ENCODE measurements at regions not wholly inside any gene's neighbourhood (a gene's known extent, or its start where the extent isn't known, plus 50 kb on each side); places are given as distances from the start of the nearest gene placed in this dataset.

- ChIA-PET POLR2A (no interaction called here), CTCF (no interaction called here)
- no peak for ATAC-seq (ENCODE audit: low read depth)
- Mint-ChIP-seq H3K27me3 (no peaks in the 10 kb centered on the region), H3K27ac (no peak overlapping the region), H3K4me3 (no peak overlapping the region), H3K9me3 (no peaks in the 10 kb centered on the region), H3K36me3 (ENCODE audit: low read depth) (no peaks in the 10 kb centered on the region), H3K4me1 (no peaks in the 10 kb centered on the region)
- no peak for DNase-seq
- intact Hi-C loops (cut with micrococcal nuclease), result no loop called here
- TF ChIP-seq CTCF (IDR thresholded peaks at IDR 0.05), result no peak
Measured at GRCh38 chr18:67092141-67092540, 424.4 kb downstream of the DSEL start.

- TF ChIP-seq CTCF (IDR thresholded peaks at IDR 0.05), result no peak
- no peak for DNase-seq
- Mint-ChIP-seq H3K4me3 (no peak overlapping the region), H3K9me3 (no peaks in the 10 kb centered on the region), H3K36me3 (ENCODE audit: low read depth) (no peaks in the 10 kb centered on the region), H3K27ac (no peak overlapping the region), H3K27me3 (no peaks in the 10 kb centered on the region), H3K4me1 (no peaks in the 10 kb centered on the region)
- no peak for ATAC-seq (ENCODE audit: low read depth)
- intact Hi-C loops (cut with micrococcal nuclease), result no loop called here
- CTCF ChIA-PET, result no interaction called here
- POLR2A ChIA-PET, result no interaction called here
Measured at GRCh38 chr18:67081482-67082211, 434.9 kb downstream of the DSEL start.

GRCh38 chr18:67080601-67081000 lies 435.9 kb downstream of the DSEL start:
- intact Hi-C loops (cut with micrococcal nuclease), result no loop called here
- no peak overlapping the region for H3K27ac Mint-ChIP-seq
- H3K4me1 Mint-ChIP-seq, result no peaks in the 10 kb centered on the region
- TF ChIP-seq CTCF (IDR thresholded peaks at IDR 0.05), result no peak
- H3K9me3 Mint-ChIP-seq, result no peaks in the 10 kb centered on the region
- H3K4me3 Mint-ChIP-seq, result no peak overlapping the region
- ChIA-PET POLR2A (no interaction called here), CTCF (no interaction called here)
- H3K27me3 Mint-ChIP-seq, result no peaks in the 10 kb centered on the region
- DNase-seq (no peak), ATAC-seq (ENCODE audit: low read depth) (no peak)
- no peaks in the 10 kb centered on the region for H3K36me3 Mint-ChIP-seq (ENCODE audit: low read depth)

- DNase-seq, result no peak
- TF ChIP-seq CTCF (IDR thresholded peaks at IDR 0.05), result no peak
- no peak overlapping the region for H3K27ac Mint-ChIP-seq
- no peaks in the 10 kb centered on the region for H3K36me3 Mint-ChIP-seq (ENCODE audit: low read depth)
- no peaks in the 10 kb centered on the region for H3K9me3 Mint-ChIP-seq
- H3K4me3 Mint-ChIP-seq, result no peak overlapping the region
- ChIA-PET POLR2A (no interaction called here), CTCF (no interaction called here)
- H3K4me1 Mint-ChIP-seq, result no peaks in the 10 kb centered on the region
- intact Hi-C loops (cut with micrococcal nuclease), result no loop called here
- ATAC-seq (ENCODE audit: low read depth), result no peak
- no peaks in the 10 kb centered on the region for H3K27me3 Mint-ChIP-seq
Measured at GRCh38 chr18:67074309-67074708, 442.2 kb downstream of the DSEL start.

GRCh38 chr18:67072791-67073190 lies 443.7 kb downstream of the DSEL start:
- Mint-ChIP-seq H3K4me3 (no peak overlapping the region), H3K4me1 (no peaks in the 10 kb centered on the region), H3K36me3 (ENCODE audit: low read depth) (no peaks in the 10 kb centered on the region), H3K9me3 (no peaks in the 10 kb centered on the region), H3K27ac (no peak overlapping the region), H3K27me3 (no peaks in the 10 kb centered on the region)
- CTCF ChIA-PET, result no interaction called here
- intact Hi-C loops (cut with micrococcal nuclease), result no loop called here
- no peak for ATAC-seq (ENCODE audit: low read depth)
- no peak for TF ChIP-seq CTCF (IDR thresholded peaks at IDR 0.05)
- no peak for DNase-seq
- POLR2A ChIA-PET, result no interaction called here

Measured in activated B cell treated with CpG ODN at 0.5 μM for 24 hours (primary cell).